Stimulated activated CD8-positive, alpha-beta memory T cell treated with anti-CD3 and anti-CD28 coated beads, Interleukin-2, amount 100 ng/mL, for 48 hours (primary cell): ENCODE measurements at regions not wholly inside any gene's neighbourhood (a gene's known extent, or its start where the extent isn't known, plus 50 kb on each side); places are given as distances from the start of the nearest gene placed in this dataset.

Experiments
- DNase-seq, 2 donors: peaks; one replicate each; pipeline ENCODE4 v3.0.0-alpha.2; 2020; ENCODE audit warnings: low read depth in 2 of 2

DNA sequence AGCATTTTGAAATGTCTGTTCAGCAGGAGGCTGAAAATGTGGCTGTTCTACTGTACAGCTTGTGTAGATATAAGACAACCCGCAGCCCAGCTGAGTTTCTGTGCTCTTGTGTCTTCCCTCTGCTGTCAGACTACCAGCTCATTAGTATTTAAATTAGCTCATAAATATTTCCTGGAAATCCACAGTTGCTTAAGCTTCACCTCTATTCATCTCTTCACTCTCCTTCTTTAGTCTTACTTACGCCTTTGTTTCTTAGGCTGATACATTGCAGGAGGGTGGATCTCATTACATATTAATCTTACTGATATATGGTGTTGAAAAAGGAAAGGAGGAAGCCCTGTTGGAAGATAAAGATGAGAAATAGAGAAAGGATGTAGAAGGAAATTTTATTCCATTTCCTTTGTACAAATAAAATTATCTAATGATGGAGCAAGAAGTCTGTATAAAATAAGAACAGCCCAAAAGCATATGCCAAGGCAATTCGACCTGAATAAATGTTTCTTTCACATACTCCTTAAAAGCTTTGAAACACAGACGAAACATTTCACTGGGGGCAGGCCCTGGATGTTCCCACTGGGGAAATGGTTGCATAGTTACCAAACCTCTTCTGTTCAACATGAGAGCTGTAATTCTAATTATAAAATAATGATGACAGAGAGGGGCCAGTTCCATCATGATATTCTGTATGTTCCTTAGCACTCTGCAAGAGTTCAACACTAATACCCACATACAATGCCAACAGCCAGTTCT is 111.8 kb upstream of the APC start:
- DNase-seq, result no peak

DNA sequence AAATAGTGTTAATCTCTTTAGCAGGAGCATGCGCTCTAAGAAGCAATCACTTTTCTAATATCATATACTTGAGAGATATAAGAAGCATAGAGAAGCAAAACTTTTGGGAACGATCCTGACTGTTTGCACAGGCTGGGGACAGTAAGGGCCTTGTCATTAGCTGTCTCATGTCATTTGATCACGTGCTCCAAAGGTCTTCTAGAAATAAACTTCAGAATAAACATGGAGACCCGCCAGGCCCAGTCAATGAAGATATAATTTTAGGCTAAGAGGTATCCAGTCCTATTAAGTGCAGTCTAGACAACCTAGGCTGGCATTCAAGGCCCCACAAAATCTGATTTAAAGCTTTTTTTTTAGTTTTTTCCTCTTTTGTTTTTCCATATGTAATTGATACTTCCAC is 111.0 kb upstream of the APC start:
- DNase-seq, result no peak

DNA sequence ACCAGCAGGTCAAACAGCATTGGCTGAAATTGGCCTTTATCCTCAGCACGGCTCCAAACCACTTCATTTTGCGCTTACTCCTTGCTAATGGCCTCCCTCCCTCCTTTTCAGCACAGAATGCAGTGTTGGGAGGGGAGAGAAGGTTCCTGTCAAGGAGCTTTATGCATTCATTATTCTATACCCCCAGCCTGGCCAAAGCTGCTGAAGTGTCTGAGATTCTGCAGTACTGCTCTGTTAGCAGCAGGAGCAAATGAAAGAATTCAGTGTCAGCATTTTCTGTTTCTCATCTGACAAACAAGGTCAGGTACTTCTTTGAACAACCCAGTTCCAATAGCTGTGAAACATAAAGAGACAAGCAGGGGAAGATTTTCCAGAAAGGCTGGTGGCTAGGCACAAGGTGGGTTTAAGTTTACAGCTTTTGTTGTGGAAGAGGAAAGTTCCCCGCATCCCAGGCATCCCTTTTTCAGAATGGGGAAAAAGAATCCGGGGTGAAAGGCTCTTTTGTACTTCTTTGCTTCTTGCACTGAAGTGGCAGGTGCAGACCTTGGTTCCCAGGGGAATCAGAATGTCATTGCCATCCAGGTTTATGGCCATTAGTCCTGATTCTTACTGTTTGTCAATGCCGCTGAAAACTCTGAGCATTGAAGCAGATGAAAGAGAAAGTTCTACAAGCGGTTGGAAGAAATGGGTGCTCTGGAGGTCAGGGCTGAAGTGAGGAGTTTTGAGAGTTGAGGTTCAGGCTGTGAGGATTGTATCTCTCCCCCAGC is 109.3 kb upstream of the APC start:
- DNase-seq, result no peak

DNA sequence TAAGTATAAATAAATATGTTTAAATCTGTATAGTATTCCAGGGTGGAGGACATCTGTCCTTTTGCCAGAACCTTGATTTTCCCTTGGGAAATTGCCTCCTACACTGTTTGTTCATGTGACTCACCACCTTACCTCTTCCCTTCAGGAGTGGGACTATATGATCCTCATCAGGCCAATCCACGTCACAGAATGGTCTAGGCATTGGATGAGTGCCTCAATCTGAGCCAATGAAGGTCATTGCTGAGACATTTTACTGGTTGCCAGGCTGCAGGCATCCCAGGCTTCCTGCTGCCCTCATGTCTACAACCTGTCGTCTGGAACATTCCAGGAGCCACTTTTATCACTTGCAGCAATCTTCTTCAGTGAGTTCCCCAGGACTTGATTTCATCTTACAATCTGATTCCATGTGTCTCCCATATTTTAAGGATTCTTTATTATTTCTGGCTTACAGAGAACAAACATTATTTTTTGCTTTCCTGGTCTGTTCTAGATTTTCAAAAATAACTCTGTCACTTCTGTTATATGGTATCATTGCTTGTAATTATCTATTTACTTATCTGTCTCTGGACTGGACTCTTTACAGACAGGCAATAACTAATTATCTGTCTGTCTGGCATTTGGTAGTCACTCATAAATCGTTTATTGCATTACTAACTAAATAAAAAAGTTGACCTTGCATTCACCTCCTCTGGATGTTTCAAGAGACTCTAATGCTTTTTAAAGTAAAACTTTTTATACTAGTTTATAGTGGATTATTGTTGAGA is 107.3 kb upstream of the APC start:
- no peak for DNase-seq

DNA sequence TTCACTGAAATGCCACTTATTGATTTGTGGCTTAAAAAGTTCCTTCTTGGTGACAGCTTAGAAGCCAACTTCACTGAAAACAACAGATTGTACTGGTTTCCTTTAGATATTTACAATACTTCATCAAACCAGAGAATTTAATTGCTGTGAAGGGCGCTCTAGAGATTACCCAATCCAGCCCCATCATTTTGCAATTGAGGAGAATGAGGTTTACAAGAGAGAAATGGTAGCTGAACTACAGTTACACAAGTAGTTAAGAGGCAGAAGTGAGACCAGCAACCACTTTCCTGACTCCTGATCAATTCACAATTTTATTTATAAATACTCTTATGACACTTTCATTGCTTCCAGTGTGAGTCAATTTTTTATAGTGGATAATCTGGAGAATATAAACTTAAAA is 103.5 kb upstream of the APC start:
- no peak for DNase-seq

DNA sequence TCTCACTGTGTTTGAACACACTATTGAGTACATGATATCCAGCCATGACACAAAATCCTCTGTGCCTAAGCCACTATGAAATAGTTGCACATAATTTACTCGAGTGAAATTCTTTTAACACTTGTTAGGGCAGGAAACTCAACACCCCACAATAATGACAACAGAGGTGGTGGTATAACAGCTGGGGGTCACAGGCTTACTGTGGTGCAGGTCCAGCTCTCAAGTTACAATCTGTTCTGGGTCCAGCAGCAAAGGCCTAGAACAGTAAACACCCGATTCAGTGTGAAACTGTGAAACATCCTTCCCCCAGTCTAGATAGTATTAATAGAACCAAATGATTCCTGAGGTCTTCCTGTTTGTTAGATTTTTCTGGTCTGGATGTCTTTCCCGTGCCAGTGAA is 102.9 kb upstream of the APC start:
- DNase-seq, result no peak

DNA sequence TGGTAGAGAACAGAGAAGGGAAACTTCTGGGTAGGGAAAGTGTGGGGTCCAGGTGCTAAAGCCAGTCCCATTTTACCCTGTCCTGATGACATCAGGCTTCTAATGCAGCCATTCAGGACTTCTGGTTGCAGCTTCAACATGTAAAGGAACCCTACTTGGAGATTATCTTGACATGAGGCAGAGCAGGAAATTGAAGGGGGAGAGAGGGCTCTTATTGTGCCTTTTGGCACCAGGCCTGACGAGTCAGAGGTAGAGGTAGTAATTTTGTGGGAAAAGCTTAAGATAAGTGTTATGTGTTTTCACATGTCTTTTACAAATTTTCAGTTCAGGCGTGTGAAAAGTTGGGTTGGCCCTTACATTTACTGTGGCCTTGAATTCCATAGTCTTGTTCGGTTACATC is 102.4 kb upstream of the APC start:
- no peak for DNase-seq

DNA sequence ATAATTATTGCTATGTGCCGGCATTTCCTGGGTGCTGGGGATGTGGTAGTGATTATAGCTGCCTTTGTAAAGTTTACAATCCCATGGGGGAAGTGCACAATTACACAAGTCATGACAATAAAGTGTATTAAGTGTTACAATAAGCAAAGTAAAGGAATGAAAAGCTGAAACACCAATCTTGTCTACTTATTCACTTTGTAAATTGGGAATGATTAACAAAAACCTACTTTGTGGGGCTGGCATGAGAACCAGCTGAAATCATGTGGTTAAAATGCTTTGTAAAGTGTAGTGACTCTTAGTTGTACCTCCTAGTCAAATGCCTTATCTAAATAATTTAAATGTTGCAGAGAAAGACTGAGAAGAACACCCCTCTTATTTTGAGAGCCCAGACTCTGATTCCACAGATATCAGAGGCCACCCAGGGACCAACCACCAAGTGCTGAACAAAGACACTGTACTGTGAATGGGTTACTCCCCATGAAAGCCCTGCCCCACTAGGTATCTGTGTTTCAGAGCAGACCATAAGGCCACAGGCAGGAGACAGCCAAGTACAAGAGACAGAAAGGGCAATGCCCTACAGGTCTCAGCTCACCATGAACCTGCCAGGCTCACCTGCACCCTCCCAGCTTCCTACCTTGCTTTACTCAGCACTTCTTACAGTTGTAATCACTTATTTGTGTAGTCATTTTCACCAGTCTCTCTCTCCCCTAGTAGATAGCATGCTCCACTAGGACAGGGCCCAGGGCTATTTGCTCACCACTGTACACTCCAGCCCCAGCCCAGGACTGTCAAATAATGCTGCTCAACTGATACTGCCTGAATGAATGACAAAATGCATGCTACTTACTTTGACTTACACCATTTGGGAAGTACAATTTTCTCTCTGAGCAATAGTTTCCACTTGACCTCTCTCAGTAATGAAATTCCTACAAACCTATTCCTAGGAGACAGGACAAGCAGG is 101.6 kb upstream of the APC start:
- DNase-seq, result no peak

DNA sequence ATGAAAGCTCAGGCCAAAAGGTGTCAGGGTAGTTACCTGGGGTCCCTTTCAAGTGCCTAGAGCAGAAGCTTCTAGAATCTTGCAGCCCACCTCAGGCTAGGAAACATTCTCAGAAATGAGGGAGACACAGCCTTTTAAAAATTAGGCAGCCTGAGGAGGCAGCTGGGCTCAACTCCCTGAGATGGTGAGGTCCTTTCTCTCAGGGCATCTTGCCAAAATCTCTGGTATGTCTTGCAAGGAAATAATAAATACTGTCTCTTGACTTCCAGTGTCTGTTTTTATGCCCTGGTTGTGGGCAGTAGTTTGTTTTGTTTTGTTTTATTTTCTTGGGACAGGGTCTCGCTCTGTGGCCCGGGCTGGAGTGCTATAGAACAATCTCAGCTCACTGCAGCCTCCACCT is 100.9 kb upstream of the APC start:
- DNase-seq, result no peak

DNA sequence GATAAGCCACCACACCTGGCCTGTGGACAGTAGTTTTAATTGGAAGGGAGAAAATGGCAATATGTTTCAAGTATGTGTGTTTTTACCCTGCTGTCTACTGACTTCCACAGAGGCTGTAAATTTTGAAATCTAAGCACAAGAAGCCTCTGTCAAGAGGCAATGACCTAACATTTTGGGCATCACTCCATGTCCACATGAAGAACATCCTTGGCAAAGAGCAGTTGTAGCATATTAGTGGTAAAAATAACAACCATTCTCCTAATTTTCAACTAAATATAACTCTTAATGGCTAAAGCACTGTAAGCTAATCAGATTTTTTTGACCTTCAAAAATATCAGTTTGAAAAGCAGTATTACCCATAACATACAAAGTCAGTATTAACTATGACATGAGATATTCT is 100.3 kb upstream of the APC start:
- DNase-seq, result no peak

DNA sequence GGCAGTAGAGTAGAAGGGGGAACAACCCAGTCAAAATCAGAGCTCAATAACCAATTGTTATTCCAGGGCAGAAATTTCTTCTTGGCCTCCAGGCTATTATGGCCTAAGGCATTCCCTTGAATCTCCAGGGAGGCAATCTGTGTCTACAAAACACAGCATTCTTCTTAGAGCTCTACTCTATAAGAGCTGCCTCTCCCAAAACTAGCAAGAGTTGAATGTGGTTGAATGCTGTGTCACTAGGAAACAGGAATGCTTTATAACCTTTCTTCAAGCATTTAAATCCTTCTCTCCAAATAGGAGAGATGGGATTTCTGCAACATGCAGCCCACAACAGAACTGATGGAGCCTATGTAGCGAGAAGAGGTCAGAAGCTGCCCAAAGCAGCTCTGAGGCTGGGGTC is 97.1 kb upstream of the APC start:
- DNase-seq, result no peak

DNA sequence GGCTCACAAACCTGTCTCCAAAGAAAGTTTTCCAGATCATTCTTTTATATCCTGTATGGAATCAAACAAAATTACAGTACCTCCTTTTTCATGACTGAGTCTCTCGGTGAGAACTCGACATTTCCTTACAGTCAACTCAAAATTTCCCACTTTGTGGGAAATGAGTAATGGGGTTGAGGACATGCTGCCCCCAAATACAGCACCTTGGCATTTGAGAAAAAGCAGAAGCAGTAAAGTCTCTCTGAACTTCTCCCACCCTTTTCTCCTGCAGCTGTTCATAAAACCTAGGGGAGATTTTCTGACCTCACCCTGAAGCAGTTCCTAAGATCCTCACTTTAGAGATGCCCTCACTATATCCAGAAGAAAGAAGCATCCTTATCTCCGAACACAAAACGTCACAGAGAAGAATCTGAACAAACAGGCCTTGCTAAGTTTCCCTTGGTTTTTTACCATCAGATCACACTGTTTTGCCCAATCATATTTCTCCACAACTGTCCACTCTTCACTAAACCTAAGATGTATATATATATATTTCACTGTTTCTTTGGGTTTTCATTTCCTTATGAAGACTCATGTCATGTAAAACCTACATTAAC is 96.1 kb upstream of the APC start:
- DNase-seq, result no peak

DNA sequence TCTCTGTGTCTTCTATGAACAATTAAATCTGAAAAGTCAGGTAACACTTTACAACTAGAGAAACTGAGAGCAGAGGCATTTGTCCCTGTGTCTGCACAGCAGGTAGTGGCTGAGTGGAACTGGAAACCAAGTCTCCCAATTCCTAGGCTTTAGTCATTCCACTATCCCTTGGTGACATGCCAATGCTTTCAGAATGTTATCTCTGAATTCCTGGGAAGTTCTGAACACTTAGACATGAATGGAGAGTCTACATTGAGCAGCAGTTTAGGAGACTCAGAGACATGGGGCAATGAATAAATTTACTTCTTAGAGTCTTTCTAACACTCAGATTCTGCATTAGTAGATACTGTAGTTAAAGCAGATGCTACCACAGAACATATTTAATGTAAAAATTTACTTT is 94.8 kb upstream of the APC start:
- no peak for DNase-seq

DNA sequence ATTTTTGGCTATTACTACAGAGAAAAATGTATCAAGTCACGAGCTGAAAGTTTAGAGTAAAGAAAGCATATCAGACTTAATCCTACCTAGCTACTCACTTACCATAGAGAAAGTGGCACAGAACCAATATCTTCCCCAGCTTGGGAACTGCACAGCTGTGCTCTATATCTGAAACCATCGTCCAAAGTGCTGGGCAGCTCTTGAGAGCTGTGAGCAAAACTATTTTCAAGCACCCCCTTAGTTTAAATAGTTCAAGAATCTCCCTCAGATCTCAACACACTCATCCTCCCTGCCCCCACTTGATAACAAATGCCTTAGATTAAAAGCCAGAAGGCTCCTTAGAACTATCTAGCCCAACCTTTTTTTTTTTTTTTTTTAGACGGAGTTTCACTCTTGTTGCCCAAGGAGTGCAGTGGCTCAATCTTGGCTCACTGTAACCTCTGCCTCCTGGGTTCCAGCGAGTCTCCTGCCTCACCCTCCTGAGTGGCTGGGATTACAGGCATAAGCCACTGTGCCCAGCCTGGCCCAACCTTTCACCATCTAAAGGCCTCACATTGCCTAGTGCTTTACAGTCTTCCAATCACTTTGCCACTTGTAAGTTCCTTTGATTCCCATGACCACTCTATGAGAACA is 94.2 kb upstream of the APC start:
- DNase-seq, result no peak

DNA sequence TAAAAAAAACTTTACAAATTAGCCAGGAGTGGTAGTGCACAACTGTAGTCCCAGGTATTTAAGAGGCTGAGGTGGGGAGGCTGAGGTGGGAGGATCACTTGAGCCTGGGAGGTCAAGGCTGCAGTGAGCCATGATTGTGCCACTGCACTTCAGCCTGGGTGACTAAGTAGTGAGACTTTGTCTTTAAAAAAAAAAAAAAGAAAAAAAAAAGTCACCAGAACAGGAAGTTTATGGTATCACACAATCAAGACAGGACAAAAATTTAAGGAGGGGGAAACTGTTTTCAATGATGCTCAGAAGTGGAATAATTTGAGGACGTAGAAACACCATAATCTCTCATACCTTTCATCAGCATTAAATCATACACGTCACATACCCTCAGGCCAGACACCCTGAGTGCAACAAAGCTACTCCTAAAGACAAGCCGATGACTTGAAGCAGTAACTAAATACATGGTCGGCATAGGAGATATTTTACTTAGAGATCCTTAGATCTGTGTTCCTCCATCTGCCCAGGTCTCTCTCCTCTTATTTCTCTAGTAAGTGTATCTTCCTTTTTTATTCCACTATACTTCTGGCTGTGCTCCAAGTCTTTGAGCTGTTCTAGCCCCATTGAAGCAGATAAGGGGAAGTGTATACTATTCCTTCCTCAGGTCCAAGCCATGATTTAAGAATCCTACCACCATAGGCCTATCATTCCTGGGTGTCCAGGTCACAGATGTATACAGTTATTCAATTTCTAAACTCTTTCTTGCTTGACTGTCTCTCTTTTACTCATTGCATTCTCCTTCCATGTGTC is 91.3 kb upstream of the APC start:
- no peak for DNase-seq

DNA sequence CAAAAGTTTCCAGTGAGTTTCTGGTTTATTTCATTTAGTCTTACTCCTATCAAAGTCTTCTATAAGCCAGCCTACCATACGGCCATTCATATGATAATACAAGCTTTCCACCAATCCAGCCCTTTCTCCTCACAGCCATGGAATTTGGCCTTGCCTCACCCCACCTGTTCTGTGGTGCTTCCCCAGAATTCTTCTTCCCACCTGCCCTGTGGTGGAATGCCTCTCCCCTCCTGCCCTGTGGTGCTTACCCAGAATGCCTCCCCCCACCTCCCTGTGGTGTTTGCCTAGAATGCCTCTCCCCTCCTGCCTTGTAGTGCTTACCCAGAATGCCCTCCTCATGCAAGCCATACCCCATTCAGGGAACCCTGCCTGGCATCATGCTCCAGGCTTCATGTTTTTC is 90.3 kb upstream of the APC start:
- no peak for DNase-seq

DNA sequence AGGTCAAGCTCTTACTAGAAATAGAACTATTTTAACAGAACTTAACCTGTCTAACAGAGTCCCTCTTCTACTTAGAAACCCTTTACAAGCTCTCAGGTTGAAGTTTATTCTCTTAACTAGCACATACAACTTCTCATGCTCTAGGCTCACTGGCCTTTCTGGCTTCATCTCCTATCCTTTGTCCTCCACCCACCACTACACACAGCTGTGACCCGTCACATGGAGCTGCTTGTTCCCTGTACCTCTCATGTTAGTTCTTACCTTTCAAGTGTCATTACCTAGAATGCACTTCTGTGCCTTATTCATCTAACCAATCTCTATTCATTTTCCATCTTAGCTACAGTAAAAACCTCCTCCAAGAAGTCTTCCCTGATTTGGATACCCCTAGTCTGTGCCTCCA is 89.4 kb upstream of the APC start:
- no peak for DNase-seq

DNA sequence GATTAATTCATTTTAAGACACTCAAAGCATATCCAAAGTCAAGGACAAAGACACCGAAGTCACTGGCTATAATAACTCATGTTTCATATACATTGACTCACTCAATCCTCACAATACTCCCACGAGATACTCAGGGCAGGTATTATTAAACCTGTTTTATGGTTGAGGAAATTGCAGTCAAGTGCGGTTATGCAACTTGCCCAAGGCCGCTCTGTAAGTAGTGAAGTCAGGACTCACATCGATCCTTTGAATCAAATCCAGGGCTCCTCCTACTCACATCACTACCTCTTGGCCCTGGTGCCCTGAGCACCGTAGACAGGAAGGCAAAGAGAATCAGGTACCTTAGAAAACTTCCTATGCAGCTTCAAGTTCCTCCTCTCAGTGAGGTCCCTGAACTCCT is 87.8 kb upstream of the APC start:
- DNase-seq, result no peak

DNA sequence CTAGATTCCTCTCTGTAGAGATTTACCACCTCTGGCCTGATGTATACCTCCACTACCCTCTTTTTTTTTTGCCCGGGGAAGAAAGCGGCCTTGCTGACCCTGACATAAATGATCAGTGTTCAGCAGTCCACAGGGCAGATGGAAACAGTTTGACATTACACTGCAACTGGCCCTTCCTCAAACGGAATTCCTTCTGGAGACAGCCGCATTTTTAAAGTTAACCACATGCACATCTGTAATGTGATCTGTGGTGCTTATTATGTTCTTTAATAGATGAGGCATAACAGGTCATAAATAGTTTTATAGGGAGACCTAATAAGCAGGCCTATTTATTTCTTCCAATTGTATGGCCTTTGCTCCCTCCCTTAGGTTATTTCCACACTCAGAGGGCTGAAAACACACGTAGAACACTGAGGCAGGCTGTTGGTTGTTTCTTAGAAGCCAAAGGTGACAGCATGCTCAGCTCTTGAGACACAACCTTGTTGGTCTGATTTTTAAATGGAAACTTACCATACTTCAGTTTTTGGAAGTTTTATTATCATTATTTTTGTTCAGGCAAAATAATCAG is 84.0 kb upstream of the APC start:
- no peak for DNase-seq

DNA sequence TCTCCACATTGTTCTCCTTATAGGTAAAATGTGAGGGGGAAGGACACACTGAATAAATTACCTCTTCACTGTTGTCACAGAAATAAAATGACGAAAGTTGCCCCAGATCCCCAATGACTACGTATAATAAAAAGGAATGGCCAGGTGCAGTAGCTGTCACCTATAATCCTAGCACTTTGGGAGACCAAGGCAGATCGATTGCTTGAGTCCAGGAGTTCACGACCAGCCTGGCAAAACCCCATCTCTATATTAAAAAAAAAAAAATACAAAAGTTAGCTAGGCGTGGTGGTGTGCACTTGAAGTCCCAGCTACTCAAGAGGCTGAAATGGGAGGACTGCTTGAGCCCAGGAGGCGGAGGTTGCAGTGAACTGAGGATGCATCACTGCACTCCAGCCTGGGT is 82.2 kb upstream of the APC start:
- no peak for DNase-seq
